ENCODE measurements at regions not wholly inside any gene's neighbourhood (a gene's known extent, or its start where the extent isn't known, plus 50 kb on each side); places are given as distances from the start of the nearest gene placed in this dataset.
"Not testable (repeated sequence)": the region's sequence is repeated elsewhere in the genome, so short reads cannot be mapped to it uniquely, and the experiment has no call there.

DNA sequence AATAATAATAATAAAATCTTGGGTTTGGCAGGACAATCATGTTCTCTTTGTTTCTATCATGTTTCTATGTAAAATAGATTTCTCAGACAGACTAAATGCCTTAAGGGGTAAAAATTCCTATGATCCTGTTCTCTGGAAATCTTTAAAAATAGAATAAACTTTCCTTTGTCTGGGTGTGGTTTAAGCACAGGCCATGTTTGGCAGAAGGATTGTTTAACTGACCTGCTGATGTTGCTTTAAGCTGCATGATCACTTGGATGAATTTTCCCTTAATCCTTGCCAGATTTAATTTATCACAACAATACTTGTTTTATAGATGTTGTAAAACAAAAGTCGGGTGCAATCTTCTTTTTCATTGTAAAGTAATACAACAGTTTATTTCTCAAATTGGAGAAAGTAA is 341.7 kb upstream of the FAT1 start:
- no peak for DNase-seq (ENCODE audit: low spot score)

DNA sequence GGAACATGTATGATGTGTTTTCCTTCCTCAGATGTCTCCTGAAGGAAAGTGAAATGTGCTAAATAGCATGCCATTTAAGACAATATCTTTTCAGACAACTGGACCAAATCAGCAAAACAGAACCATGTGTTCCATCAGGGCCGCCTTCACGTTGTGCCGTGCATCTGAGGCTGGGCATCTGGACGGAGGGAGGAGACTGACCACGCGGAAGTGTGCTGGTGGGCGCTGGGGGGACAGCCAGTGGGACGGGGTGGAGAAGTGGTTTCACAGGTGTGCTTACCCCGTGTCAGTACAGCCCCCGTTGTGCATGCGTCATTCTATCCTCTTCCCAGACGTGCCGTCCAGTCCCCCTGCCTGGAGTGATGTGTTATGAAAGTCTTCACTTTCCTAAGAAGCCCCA is 342.1 kb upstream of the FAT1 start:
- DNase-seq (ENCODE audit: low spot score) = no peak

DNA sequence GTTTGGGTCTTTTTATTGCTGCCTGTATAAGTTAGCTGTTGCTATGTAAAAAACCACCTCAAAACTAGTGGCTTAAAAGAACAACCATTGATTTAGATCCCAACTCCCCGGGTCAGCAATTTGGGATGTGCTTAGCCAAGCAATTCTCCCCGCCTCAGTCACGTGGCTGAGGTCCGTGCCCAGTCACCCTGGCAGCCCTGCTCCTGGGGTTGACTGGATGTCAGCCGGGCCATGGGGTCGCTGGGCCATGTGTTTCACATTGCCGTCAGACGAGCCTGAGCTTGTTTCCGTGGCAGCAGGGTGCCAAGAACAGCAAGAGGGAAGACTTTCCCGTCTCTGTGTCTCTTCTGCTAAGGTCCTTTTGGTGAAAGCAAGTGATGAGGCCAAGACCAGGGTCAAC is 345.7 kb upstream of the FAT1 start:
- no peak for DNase-seq (ENCODE audit: low spot score)

DNA sequence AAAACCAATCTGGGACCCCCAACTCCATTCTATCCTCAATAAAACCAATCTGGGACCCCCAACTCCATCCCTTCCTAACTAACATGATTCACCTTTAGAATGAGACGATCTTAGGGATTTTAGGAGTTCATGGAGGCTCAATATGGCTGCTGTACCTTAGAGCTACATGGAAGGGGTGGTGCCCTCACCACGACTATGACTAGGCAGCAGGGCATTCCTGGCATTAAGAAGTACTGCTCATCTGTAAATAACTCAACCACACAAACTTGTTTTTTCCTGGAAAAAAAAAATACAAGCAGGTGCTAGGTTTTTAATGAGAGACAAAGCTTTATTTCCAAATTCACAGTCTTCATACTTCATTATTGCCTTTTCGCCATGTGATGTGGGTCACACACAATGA is 346.5 kb upstream of the FAT1 start:
- DNase-seq (ENCODE audit: low spot score) = no peak

DNA sequence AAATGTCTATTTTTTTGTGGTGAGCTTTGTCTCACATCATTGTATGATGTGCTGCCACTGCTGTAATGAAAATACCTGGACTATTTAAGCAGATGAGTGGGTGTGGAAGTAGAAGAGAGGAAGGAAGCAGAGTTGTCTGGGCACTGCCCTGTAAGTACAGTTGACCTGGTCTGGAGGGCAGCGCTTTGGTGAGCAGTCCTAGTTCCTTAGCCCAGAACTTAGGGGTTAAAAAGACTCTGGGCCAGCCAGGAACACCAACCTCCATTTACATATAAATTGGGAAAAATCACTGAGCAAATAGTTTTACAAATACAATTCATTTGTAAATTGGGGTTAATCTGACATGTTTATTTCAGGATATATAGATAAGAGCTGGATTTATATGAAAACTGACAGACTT is 347.1 kb upstream of the FAT1 start:
- no peak for DNase-seq (ENCODE audit: low spot score)

DNA sequence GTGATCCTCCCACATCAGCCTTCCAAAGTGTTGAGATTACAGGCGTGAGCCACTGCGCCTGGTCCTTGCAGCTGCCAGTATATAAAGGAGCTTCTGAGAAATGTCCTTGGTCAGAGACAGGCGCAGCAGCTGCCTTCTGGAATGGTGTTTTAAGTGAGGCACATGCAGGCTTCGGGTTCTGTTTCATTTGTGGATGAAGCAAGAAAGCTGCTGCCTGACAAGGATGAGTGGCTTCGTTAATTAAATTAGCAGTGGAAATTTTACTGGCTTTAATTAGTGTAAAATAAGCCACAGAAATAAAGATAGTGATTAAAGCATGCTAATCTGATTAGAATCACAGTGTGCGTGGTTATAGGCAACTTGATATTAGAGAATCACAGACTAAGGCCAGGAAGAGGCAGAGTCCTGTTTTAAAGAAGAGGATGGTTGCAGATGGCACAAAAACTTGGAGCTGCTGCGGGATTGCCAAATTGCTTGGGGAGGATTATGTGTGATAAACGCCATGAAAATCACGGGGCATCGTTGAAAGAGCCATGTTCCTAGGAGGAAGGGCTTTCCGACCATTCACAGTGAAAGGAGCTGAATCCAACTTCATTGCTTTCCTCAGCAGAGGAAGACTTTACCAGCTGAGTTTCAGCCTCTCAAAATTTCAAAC is 348.4 kb upstream of the FAT1 start:
- DNase-seq (ENCODE audit: low spot score) = no peak

DNA sequence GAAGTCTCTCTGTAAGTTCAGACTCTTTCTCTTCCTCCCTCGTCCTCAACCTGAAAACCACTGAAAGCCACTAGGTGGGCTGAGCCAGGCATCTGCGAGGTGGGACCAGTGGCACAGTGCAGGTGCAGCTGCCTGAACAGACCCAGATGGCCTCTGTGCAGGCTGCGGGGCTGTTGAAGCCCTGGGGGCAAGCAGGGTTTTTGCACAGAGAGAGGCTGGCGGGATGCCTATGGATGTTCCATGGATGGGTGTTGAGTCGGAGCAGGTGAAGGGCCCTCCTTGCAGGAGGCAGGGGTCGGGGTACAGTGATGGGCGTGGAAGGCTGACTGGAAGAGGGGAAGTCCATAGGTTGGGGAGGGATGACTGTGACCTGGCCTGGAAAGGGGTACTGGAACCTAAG is 350.2 kb upstream of the FAT1 start:
- no peak for DNase-seq (ENCODE audit: low spot score)

DNA sequence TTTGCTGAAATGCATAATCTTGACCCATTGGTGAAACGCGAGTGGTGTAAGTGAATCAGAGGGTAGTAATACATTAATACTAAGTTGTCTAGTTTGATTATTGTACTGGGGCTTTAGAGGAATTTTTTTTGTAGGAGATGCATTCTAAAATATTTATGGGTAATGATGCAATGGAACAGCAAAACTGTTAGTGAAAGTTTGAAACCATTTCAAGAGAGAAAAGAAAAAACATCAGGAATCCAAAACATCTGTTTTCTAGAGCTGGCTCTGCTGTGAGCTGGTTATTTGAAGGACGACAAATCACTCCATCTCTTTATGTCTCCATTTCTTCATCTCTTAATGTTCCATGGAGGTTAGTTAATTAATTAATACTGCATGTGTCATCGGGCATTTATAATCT is 351.9 kb upstream of the FAT1 start:
- DNase-seq (ENCODE audit: low spot score) = no peak

DNA sequence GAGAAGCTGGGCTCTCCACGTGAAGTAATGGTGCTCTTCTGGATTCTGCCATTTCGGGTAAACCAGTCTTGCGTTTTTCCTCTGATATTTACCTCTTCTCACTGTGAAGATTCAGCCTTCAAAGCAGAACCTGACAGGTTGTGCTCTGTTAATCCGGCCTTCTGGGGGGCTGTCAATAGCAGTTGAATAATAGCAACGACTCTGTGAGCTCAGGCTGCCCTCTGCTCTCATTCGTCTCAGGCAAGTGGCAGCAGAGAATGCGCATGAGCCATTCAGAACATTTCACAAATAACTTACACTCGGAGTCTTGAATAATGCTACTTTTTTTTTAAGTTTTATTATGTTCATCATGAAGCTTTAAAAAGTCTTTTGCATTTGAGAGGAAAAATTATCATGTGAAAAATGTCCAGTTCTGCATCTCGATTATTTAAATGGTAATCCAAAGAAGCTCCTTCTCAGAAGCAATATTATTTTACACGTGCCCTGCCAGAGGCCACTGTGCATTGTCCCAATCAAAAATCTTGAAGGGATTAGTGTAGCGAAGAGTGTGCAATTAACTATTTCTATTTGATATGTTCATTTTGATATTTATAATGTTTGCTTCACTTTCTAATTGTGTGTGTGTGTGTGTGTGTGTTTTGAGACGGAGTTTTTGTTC is 354.2 kb upstream of the FAT1 start:
- no peak for DNase-seq (ENCODE audit: low spot score)

DNA sequence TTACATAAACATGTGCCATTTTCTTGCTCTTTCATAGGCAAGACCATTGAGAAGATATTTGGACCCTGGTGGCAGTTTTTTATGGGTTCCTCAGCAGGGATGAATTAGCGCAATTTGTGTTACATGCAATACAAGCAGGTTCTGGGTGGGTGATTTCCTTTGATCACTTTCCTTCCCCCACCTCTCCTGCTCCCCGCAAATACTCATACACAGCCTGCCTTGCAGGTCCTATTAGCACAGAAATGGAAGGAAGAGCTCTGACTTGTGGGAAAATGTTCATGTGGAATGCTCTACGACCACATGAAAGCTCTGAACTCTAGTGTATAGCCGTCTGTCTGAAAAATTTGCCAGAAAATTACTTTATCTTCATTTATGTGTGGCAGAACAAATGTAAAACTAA is 361.0 kb upstream of the FAT1 start:
- DNase-seq (ENCODE audit: low spot score) = no peak

DNA sequence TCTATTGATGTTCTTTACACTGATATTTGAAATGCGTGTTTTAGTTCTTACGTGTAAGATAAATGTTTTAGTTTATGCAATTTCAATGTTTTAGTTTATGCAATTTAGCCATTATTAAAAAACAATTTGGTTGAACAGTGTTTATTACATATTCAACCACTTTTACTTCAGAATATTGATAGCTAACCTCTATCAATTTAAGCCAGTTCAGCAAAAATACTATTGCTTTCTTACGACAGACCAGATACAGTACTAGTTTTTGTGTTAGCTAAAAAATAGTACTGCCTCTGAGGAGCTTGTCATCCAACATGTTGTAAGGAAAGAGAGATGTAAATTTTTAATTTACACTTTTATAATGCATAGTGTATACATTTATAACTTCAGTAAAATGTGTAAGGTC is 361.7 kb upstream of the FAT1 start:
- no peak for DNase-seq (ENCODE audit: low spot score)

DNA sequence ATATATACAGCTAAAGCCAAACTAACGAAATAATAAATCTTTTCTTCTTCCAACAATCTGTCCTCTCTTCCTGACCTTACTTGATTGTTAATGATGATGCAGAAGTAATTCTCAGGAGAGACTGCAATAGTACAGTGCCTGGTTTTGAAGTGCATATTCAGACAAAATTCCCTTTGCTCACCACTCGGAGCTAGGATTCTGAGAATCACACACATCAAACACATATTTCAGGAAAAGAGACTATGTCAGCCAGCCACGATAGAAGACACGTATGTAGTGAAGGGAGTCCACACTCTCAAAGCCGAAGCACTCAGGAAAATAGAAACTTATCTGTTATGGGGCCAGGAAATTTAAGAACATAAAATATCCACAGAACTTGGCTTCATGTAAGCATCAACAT is 362.5 kb upstream of the FAT1 start:
- DNase-seq (ENCODE audit: low spot score) = no peak

DNA sequence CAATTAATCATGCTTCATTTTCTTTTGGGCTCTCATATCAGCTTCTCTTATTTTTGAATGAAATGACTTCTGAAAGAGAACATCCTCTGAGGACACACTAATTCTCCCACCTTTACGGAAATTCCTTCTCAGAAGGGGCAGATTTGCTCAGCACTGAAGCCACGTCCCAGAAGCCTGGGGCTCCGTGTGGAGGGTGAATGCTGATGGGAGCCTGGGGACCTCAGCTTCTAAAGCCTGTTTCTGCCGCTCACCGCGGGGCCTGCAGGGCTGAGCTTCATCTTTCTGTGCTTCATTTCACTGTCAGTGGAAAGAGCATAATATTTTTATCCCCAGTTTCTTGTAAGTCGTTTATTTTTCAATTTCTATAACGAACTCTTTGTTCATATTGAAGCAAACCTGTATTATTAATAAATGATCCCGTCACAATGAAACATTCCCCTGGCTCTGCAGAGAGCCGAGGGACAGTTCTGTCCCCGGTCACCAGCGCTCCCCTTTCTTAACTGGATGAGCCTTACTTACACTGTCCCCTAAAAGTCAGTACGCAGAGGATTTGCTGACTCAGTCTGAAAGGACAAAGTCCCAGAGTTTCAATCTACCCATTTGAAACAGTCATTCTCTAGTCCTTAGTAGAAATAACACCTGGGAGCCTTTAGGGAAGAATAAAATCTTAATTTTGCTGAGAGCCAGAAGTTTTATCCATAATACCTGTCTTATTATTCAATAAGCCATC is 364.6 kb upstream of the FAT1 start:
- DNase-seq (ENCODE audit: low spot score) = no peak

DNA sequence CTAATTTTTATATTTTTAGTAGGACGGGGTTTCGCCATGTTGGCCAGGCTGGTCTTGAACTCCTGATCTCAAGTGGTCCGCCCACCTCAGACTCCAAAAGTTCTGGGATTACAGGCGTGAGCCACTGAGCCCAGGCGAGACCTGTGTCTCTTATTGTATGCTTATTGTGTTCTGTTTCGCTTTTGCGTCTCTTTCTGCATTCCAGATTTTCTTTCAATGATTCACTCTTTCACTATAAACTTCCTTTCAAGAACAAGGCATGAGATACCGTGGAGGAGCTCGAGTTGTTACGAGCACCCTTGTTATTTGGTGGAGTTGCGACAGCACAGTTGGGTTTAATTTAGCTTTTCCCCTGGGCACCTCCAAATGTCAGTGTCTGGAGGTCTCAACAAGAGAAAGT is 366.7 kb upstream of the FAT1 start:
- no peak for DNase-seq (ENCODE audit: low spot score)

DNA sequence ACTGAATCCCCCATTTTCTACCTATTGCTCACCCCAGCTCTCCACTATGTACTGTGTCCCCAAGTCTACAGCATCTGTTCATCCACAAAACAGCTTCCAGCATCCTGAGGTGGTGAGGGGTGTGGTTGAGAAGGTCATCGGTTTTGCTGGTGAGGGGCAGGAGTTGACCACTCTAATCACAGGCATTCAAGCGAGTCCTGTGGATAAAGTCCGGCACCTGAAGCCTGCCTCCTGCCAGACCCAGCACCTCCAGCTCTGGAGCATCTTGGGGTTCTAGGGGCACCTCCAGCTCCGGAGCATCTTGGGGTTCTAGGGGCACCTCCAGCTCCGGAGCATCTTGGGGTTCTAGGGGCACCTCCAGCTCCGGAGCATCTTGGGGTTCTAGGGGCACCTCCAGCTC is 367.2 kb upstream of the FAT1 start:
- not testable (repeated sequence) for DNase-seq (ENCODE audit: low spot score)

DNA sequence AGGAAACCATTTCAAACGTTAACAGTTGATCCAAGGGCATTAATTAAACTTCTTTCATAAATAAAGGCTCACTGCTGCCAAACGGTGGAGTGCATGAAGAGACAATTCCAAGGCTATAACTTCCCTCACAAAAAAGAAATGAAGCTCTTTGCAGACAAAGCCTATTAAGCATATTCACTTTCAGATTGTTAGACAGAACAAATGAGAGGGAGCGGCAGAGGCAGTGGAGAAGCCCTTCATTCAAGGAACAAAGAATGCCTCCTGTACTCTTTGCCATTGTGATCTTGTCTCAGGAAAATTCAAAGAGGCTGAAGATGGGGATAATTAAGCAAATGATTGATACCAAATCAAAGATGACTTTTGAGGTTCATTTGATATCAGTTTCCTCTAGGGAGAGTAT is 370.5 kb upstream of the FAT1 start:
- no peak for DNase-seq (ENCODE audit: low spot score)

DNA sequence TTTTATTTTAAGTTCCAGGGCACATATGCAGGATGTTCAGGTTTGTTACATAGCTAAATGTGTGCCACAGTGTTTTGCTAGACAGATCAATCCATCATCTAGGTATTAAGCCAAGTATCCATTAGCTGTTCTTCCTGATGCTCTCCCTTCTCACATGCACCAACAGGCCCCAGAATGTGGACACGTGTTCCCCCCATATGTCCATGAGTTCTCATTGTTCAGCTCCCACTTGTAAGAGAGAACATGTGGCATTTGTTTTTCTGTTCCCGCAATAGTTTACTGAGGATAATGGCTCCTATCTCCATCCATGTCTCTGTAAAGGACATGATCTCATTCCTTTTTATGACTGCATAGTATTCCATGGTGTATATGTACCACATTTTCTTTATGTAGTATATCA is 374.8 kb upstream of the FAT1 start:
- no peak for DNase-seq (ENCODE audit: low spot score)

DNA sequence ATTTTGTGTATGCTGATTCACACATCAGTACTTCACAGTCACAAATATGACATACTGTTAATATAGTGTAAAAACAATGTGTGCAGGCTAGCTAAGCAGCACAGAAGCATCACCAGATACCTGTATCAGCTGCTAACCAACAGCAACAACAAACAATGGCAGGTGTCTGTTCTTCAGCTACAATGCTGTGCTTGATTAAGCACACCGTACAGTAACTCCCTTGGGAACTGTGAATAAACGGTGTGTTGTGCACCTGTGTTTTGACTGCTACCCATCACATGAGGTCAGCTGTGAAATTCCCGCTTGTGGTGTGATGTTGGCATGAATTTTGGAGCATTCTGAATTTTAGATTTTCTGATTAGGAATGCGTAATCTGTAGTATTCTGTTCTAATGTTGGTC is 379.7 kb upstream of the FAT1 start:
- DNase-seq (ENCODE audit: low spot score) = no peak

DNA sequence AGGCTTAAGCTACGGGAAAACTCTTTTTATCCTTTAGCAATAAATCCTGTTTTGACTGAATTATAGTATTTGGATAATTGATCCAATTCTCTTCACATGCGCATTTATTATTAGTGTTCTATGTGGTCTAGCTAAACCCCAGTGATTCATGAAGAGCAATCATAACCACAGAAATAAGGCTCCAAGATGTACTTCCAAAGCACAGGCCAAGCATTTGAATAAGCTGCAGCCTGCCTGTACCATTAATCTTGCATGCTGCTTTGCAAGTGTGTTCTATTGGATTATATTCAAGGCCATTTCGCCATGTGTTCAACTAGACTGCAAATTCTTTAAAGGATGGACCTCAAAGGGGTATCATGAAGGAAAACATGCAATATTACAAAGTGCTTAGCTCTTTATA is 385.2 kb upstream of the FAT1 start:
- DNase-seq (ENCODE audit: low spot score) = no peak

DNA sequence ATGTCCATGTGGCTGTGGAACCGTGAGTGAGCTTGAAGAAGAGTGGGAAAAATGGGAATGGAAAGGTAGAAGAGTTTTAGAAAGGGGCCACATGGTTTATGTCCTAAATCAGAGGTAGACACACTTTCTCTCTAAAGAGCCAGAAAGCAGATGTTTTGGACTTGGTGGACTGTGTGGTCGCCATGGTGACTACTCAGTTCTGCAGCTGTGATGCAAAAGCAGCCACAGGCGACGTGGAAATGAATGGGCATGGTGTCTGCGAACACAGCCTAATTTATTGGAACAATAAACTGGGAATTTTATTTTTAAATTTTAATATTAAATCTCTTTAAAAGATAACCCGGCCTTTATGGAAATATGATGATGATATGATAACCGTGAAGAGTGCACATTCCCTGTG is 386.0 kb upstream of the FAT1 start:
- DNase-seq (ENCODE audit: low spot score) = no peak

DNA sequence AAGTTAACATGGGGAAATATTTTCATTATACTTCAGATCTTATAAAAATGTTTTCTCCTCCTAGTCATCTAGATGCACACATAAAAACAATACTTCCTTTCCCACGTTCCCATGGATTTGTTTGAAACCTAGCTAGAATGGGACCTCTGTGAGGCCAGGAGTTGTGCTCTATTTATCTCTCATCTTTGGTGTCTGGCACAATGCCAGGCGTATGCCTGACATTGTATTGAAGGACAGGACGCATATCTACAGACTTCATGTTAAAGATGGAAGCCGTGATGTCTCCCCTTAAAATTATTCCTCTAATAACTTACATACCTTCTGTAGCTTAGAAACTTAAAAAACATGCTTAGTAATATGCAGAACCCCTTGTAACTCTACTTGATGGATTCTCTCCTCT is 394.5 kb upstream of the FAT1 start:
- no peak for DNase-seq (ENCODE audit: low spot score)

DNA sequence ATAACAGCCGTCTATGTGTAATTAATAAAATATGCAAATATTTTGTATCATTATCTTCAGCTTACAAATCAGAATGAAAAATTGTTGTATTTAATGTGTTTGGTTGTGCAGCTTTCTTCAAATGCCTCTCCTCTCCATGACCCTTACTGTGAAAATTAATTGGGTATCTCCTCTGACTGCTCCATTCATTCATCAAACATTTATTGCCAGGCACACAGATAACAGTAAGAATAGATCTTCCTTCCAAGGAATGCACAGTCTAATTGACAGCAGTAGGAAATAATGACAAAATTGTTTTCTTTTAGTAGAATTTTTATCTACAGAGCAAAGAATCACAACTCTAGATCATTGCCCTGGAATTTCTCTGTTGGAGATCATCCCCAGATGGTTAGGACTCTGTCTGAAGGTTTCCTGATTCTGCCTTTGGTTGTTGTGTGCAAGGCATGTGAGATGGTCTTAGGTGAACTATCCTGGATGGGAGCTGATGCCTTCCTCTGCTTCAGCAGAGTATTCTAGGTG is 395.0 kb upstream of the FAT1 start:
- no peak for DNase-seq (ENCODE audit: low spot score)

DNA sequence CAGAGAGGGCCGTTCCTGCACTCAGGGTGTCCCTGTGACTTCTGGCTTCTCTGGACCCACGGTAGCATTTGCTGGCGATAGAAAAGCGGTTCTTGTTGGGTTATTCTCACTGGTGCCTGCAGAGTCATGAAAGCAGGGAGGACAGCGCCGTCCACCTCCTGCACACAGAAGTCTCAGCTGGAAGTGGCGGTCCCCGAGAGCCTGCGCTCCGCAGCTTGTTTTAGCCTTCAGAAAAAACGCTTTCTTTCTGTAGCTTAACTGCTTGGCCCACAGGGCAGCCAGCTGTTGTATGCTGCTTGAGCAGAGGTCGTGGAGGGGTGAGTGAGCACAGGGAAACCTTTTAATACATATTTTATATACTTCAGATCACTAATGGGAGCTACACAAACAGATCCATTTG is 400.7 kb upstream of the FAT1 start:
- DNase-seq (ENCODE audit: low spot score) = no peak

DNA sequence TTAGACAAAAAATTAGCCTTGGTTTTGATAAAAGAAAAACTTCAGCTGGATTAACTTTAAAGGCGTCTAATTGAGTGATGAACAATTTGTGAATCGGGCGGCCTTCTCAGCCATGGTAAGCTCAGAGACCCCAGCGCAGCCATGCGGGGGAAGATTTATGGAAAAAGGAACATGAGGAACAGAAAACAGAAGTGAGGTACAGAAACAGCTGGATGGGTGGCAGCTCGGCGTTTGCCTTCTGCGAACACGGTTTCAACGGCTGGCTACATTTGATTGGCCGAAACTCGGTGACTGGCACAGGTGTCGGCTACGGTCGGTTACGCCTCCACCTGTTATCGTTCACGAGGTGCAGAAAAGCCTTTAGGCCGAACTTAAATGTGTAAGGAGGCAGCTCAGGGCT is 401.4 kb upstream of the FAT1 start:
- DNase-seq (ENCODE audit: low spot score) = no peak
